Kidney glomerular epithelial cell (primary cell): ENCODE measurements at regions not wholly inside any gene's neighbourhood (a gene's known extent, or its start where the extent isn't known, plus 50 kb on each side); places are given as distances from the start of the nearest gene placed in this dataset.

Source experiments
- DNase-seq: peaks from one replicate; lab custom pipeline; 2025; lab: John Stamatoyannopoulos, UW

- no peak for DNase-seq
Measured at GRCh38 chr16:59719121-59719520, 985.0 kb upstream of the GOT2 start.

- no peak for DNase-seq
Measured at GRCh38 chr16:59707436-59708226, 973.5 kb upstream of the GOT2 start.

- no peak for DNase-seq
Measured at GRCh38 chr16:59701963-59702930, 968.1 kb upstream of the GOT2 start.

- no peak for DNase-seq
Measured at GRCh38 chr16:59699786-59700185, 965.7 kb upstream of the GOT2 start.

GRCh38 chr16:59698346-59699020 lies 964.4 kb upstream of the GOT2 start:
- no peak for DNase-seq

- DNase-seq: no peak
Measured at GRCh38 chr16:59697761-59698160, 963.6 kb upstream of the GOT2 start.

GRCh38 chr16:59697236-59697635 lies 963.1 kb upstream of the GOT2 start:
- no peak for DNase-seq

- no peak for DNase-seq
Measured at GRCh38 chr16:59696495-59696894, 962.4 kb upstream of the GOT2 start.

GRCh38 chr16:59690216-59690615 lies 956.1 kb upstream of the GOT2 start:
- no peak for DNase-seq

- no peak for DNase-seq
Measured at GRCh38 chr16:59688006-59688405, 953.9 kb upstream of the GOT2 start.

GRCh38 chr16:59686405-59686804 lies 952.3 kb upstream of the GOT2 start:
- DNase-seq: no peak

- DNase-seq: no peak
Measured at GRCh38 chr16:59684911-59685310, 950.8 kb upstream of the GOT2 start.

- DNase-seq: no peak
Measured at GRCh38 chr16:59683709-59684108, 949.6 kb upstream of the GOT2 start.

- no peak for DNase-seq
Measured at GRCh38 chr16:59665618-59666220, 931.6 kb upstream of the GOT2 start.

- no peak for DNase-seq
Measured at GRCh38 chr16:59658572-59658971, 924.5 kb upstream of the GOT2 start.

- no peak for DNase-seq
Measured at GRCh38 chr16:59655031-59655430, 920.9 kb upstream of the GOT2 start.

- no peak for DNase-seq
Measured at GRCh38 chr16:59654455-59654854, 920.3 kb upstream of the GOT2 start.

GRCh38 chr16:59651662-59652061 lies 917.5 kb upstream of the GOT2 start:
- no peak for DNase-seq

GRCh38 chr16:59645194-59645593 lies 911.1 kb upstream of the GOT2 start:
- no peak for DNase-seq

- peak; percentile 4 for DNase-seq
Measured at GRCh38 chr16:59635674-59636073, 901.6 kb upstream of the GOT2 start.

- DNase-seq: no peak
Measured at GRCh38 chr16:59634951-59635350, 900.8 kb upstream of the GOT2 start.

GRCh38 chr16:59634004-59634579 lies 900.0 kb upstream of the GOT2 start:
- DNase-seq: no peak
